NCI-H1092 treated with DMSO at 0.1 percent for 48 hours (cell line): ENCODE measurements at regions not wholly inside any gene's neighbourhood (a gene's known extent, or its start where the extent isn't known, plus 50 kb on each side); places are given as distances from the start of the nearest gene placed in this dataset.
"Not testable (repeated sequence)": the region's sequence is repeated elsewhere in the genome, so short reads cannot be mapped to it uniquely, and the experiment has no call there.

Experiments
- DNase-seq: peaks from one replicate; lab custom pipeline; 2025; lab: John Stamatoyannopoulos, UW

GRCh38 chr3:124636101-124636862 is 94.0 kb upstream of the UMPS start:
- no peak for DNase-seq

GRCh38 chr3:124636863-124637296 is 93.4 kb upstream of the UMPS start:
- DNase-seq: no peak

GRCh38 chr3:124639406-124640237 is 90.6 kb upstream of the UMPS start:
- no peak for DNase-seq

GRCh38 chr3:124640635-124641306 is 89.5 kb upstream of the UMPS start:
- DNase-seq: no peak

- DNase-seq: no peak
Measured at GRCh38 chr3:124643453-124643852, 86.8 kb upstream of the UMPS start.

- not testable (repeated sequence) for DNase-seq
Measured at GRCh38 chr3:124646186-124646585, 84.1 kb upstream of the UMPS start.

- no peak for DNase-seq
Measured at GRCh38 chr3:124648551-124648950, 81.7 kb upstream of the UMPS start.

- no peak for DNase-seq
Measured at GRCh38 chr3:124650798-124651197, 79.5 kb upstream of the UMPS start.

GRCh38 chr3:124651416-124651815 is 78.8 kb upstream of the UMPS start:
- not testable (repeated sequence) for DNase-seq

GRCh38 chr3:124652009-124652408 is 78.2 kb upstream of the UMPS start:
- DNase-seq: no peak

GRCh38 chr3:124653071-124653796 is 77.0 kb upstream of the UMPS start:
- no peak for DNase-seq

GRCh38 chr3:124653797-124654469 is 76.3 kb upstream of the UMPS start:
- no peak for DNase-seq

GRCh38 chr3:124654470-124654845 is 75.8 kb upstream of the UMPS start:
- DNase-seq: no peak

GRCh38 chr3:124656531-124656930 is 73.7 kb upstream of the UMPS start:
- DNase-seq: no peak

- no peak for DNase-seq
Measured at GRCh38 chr3:124657138-124657537, 73.1 kb upstream of the UMPS start.

GRCh38 chr3:124658270-124658669 is 72.0 kb upstream of the UMPS start:
- DNase-seq: no peak

GRCh38 chr3:124659175-124659574 is 71.1 kb upstream of the UMPS start:
- DNase-seq: no peak

GRCh38 chr3:124660599-124660998 is 69.7 kb upstream of the UMPS start:
- no peak for DNase-seq

- no peak for DNase-seq
Measured at GRCh38 chr3:124663690-124664089, 66.6 kb upstream of the UMPS start.

GRCh38 chr3:124664804-124665203 is 65.4 kb upstream of the UMPS start:
- no peak for DNase-seq

- no peak for DNase-seq
Measured at GRCh38 chr3:124666067-124666466, 64.2 kb upstream of the UMPS start.

- DNase-seq: no peak
Measured at GRCh38 chr3:124669470-124669869, 60.8 kb upstream of the UMPS start.
